PFSK-1 (cell line): ENCODE measurements at regions not wholly inside any gene's neighbourhood (a gene's known extent, or its start where the extent isn't known, plus 50 kb on each side); places are given as distances from the start of the nearest gene placed in this dataset.

ENCODE experiments used
- FOXP2 ChIP-seq: optimal IDR thresholded peaks from 2 replicates; pipeline ENCODE3; 2011; ENCODE audit warnings: borderline replicate concordance, control low read depth, inconsistent platforms; ENCODE audit not compliant: insufficient read depth; ENCODE audit errors: extremely low read length, extremely low read depth
- POLR2AphosphoS5 ChIP-seq: IDR thresholded peaks from 2 replicates; pipeline ENCODE4 v1.6.1; 2012; ENCODE audit warnings: low read depth, mild to moderate bottlenecking, control low read depth, low read length, moderate library complexity
- REST ChIP-seq, 2 experiments: IDR thresholded peaks; 2 replicates each; pipeline versions ENCODE4 v1.6.1 to v1.8.0; 2011 to 2012; ENCODE audit warnings: low read depth in 2 of 2, low read length in 2 of 2, control low read depth in 1 of 2, inconsistent platforms in 1 of 2, mild to moderate bottlenecking in 1 of 2, moderate library complexity in 1 of 2; ENCODE audit not compliant: insufficient read depth in 1 of 2
- SIN3A ChIP-seq: IDR thresholded peaks from 2 replicates; pipeline ENCODE4 v1.6.1; 2012; ENCODE audit warnings: mild to moderate bottlenecking, low read length, moderate library complexity, borderline replicate concordance; ENCODE audit not compliant: insufficient read depth
- TAF1 ChIP-seq: IDR thresholded peaks from 2 replicates; pipeline ENCODE4 v1.6.1; 2012; ENCODE audit warnings: low read length, control low read depth, borderline replicate concordance; ENCODE audit not compliant: insufficient read depth

GRCh38 chr17:79453481-79453880 is 157.4 kb downstream of the RBFOX3 start:
- no peak for TF ChIP-seq TAF1
- no peak for TF ChIP-seq POLR2AphosphoS5
- TF ChIP-seq FOXP2: no peak
- TF ChIP-seq REST (IDR thresholded peaks at IDR 0.05; ENCODE audit: insufficient read depth in 1 of 2, low read depth in 2 of 2, low read length in 2 of 2): no peak
- no peak for TF ChIP-seq SIN3A

GRCh38 chr17:79452706-79453105 is 158.1 kb downstream of the RBFOX3 start:
- TF ChIP-seq POLR2AphosphoS5 (no peak), REST (IDR thresholded peaks at IDR 0.05; ENCODE audit: insufficient read depth in 1 of 2, low read depth in 2 of 2, low read length in 2 of 2) (no peak), SIN3A (no peak), FOXP2 (no peak), TAF1 (no peak)

- TF ChIP-seq REST (IDR thresholded peaks at IDR 0.05; ENCODE audit: insufficient read depth in 1 of 2, low read depth in 2 of 2, low read length in 2 of 2) (no peak), SIN3A (no peak), TAF1 (no peak), POLR2AphosphoS5 (no peak), FOXP2 (no peak)
Observed at GRCh38 chr17:79451167-79451566, 159.7 kb downstream of the RBFOX3 start.

GRCh38 chr17:79446399-79447009 is 164.3 kb downstream of the RBFOX3 start:
- no peak for TF ChIP-seq REST (IDR thresholded peaks at IDR 0.05; ENCODE audit: insufficient read depth in 1 of 2, low read depth in 2 of 2, low read length in 2 of 2)
- TF ChIP-seq TAF1: no peak
- TF ChIP-seq FOXP2: no peak
- TF ChIP-seq SIN3A: no peak
- TF ChIP-seq POLR2AphosphoS5: no peak

- TF ChIP-seq FOXP2 (no peak), REST (IDR thresholded peaks at IDR 0.05; ENCODE audit: insufficient read depth in 1 of 2, low read depth in 2 of 2, low read length in 2 of 2) (no peak), SIN3A (no peak), TAF1 (no peak), POLR2AphosphoS5 (no peak)
Observed at GRCh38 chr17:79444198-79444597, 166.7 kb downstream of the RBFOX3 start.
